HEK293T (cell line): ENCODE measurements at regions not wholly inside any gene's neighbourhood (a gene's known extent, or its start where the extent isn't known, plus 50 kb on each side); places are given as distances from the start of the nearest gene placed in this dataset.

Experiments used
- CTCF ChIA-PET: fragments of 350-600 bp; formaldehyde crosslinking; extraction: SDS; loops from one replicate; lab custom pipeline; 2021; ENCODE audit warnings: antibody characterized with exemption, inconsistent platforms; lab: Yijun Ruan, JAX
- POLR2A ChIA-PET: fragments of 350-600 bp; formaldehyde crosslinking; extraction: SDS; loops from one replicate; lab custom pipeline; 2020; ENCODE audit warnings: antibody characterized with exemption, inconsistent platforms; lab: Yijun Ruan, JAX
- DNase-seq: peaks from one replicate; pipeline ENCODE4 v3.0.0; 2012; ENCODE audit warnings: mixed read lengths; ENCODE audit errors: extremely low spot score
- ARNT ChIP-seq: fragments of 450-650 bp; IDR thresholded peaks from 2 replicates; pipeline ENCODE4 v1.6.1; 2017; ENCODE audit warnings: mild to moderate bottlenecking
- BHLHE40 ChIP-seq: fragments of 450-650 bp; IDR thresholded peaks from 2 replicates; pipeline ENCODE4 v1.6.1; 2016; ENCODE audit warnings: mild to moderate bottlenecking, moderate library complexity, borderline replicate concordance
- CTBP1 ChIP-seq: fragments of 450-650 bp; IDR thresholded peaks from 2 replicates; pipeline ENCODE4 v1.6.1; 2016; ENCODE audit warnings: borderline replicate concordance
- ELF4 ChIP-seq: fragments of 450-650 bp; IDR thresholded peaks from 2 replicates; pipeline ENCODE4 v1.6.1; 2017; ENCODE audit warnings: antibody characterized with exemption
- FOXA1 ChIP-seq: fragments of 450-650 bp; IDR thresholded peaks from 2 replicates; pipeline ENCODE4 v1.6.1; 2016; ENCODE audit warnings: mild to moderate bottlenecking
- FOXK2 ChIP-seq: fragments of 450-650 bp; IDR thresholded peaks from 2 replicates; pipeline ENCODE4 v1.6.1; 2016; ENCODE audit warnings: mild to moderate bottlenecking
- FOXM1 ChIP-seq: fragments of 450-650 bp; IDR thresholded peaks from 2 replicates; pipeline ENCODE4 v1.6.1; 2017; ENCODE audit warnings: mild to moderate bottlenecking, borderline replicate concordance
- HDGF ChIP-seq: fragments of 450-650 bp; IDR thresholded peaks from 2 replicates; pipeline ENCODE4 v1.6.1; 2017; ENCODE audit warnings: antibody characterized with exemption, borderline replicate concordance
- L3MBTL2 ChIP-seq: fragments of 450-650 bp; conservative IDR thresholded peaks from 2 replicates; pipeline ENCODE4 v1.6.1; 2016; ENCODE audit warnings: mild to moderate bottlenecking
- LEF1 ChIP-seq: fragments of 450-650 bp; IDR thresholded peaks from 2 replicates; pipeline ENCODE4 v1.6.1; 2017; ENCODE audit warnings: mild to moderate bottlenecking, borderline replicate concordance
- NFRKB ChIP-seq: fragments of 450-650 bp; IDR thresholded peaks from 2 replicates; pipeline ENCODE4 v1.6.1; 2016; ENCODE audit warnings: mild to moderate bottlenecking, moderate library complexity
- PKNOX1 ChIP-seq: fragments of 450-650 bp; IDR thresholded peaks from 2 replicates; pipeline ENCODE4 v1.6.1; 2016
- SP1 ChIP-seq: fragments of 450-650 bp; IDR thresholded peaks from 2 replicates; pipeline ENCODE4 v1.6.1; 2017
- SUZ12 ChIP-seq: fragments of 450-650 bp; IDR thresholded peaks from 2 replicates; pipeline ENCODE4 v1.6.1; 2016; ENCODE audit warnings: mild to moderate bottlenecking
- TARDBP ChIP-seq: fragments of 450-650 bp; IDR thresholded peaks from 2 replicates; pipeline ENCODE4 v1.6.1; 2016
- ZNF384 ChIP-seq: fragments of 450-650 bp; IDR thresholded peaks from 2 replicates; pipeline ENCODE4 v1.6.1; 2016

- TF ChIP-seq LEF1 (no peak), FOXM1 (no peak), HDGF (no peak), BHLHE40 (no peak), FOXA1 (no peak), ZNF384 (no peak), PKNOX1 (no peak), NFRKB (no peak), SUZ12 (no peak), FOXK2 (no peak), L3MBTL2 (no peak), ELF4 (no peak), ARNT (no peak), SP1 (no peak), TARDBP (no peak), CTBP1 (no peak)
- DNase-seq, result no peak
- POLR2A ChIA-PET, result no interaction called here
- CTCF ChIA-PET, result interaction anchor here (0.6 kb wide), 1 partner anchor 385 kb away, joined by 3 read pairs; no protein-coding TSS in a partner anchor
Observed at GRCh38 chr4:1515763-1516162, 109.5 kb upstream of the NKX1-1 start.

GRCh38 chr4:1515156-1515555, 108.9 kb upstream of the NKX1-1 start:
- no peak for TF ChIP-seq ZNF384
- no peak for TF ChIP-seq FOXM1
- no peak for TF ChIP-seq ELF4
- TF ChIP-seq FOXK2, result no peak
- no peak for TF ChIP-seq TARDBP
- no peak for TF ChIP-seq L3MBTL2
- no peak for TF ChIP-seq CTBP1
- no peak for TF ChIP-seq HDGF
- no peak for TF ChIP-seq LEF1
- no peak for TF ChIP-seq NFRKB
- no peak for TF ChIP-seq SUZ12
- no peak for TF ChIP-seq SP1
- no peak for TF ChIP-seq ARNT
- no peak for TF ChIP-seq BHLHE40
- no peak for TF ChIP-seq FOXA1
- TF ChIP-seq PKNOX1, result no peak
- POLR2A ChIA-PET, result no interaction called here
- CTCF ChIA-PET, result no interaction called here
- no peak for DNase-seq

- no peak for DNase-seq
- no peak for TF ChIP-seq TARDBP
- TF ChIP-seq CTBP1, result no peak; the same call in 1 of the 2 replicates
- TF ChIP-seq LEF1, result no peak
- no peak for TF ChIP-seq FOXM1
- TF ChIP-seq SUZ12, result no peak
- TF ChIP-seq ELF4, result no peak
- TF ChIP-seq SP1, result no peak
- POLR2A ChIA-PET, result no interaction called here
- CTCF ChIA-PET, result no interaction called here
Observed at GRCh38 chr4:1514612-1515011, 108.4 kb upstream of the NKX1-1 start.

- ChIA-PET POLR2A (interaction anchor here (1.5 kb wide), 1 partner anchor 20 kb away, joined by 3 read pairs; no protein-coding TSS in a partner anchor), CTCF (interaction anchor here (0.7 to 1.1 kb wide), 2 partner anchors 20 to 25 kb away, joined by 3 read pairs; no protein-coding TSS in a partner anchor)
- TF ChIP-seq SUZ12, result no peak
- TF ChIP-seq BHLHE40, result no peak
- no peak for TF ChIP-seq SP1
- TF ChIP-seq ARNT, result no peak
- TF ChIP-seq TARDBP, result peak; percentile 26; the same call in 1 of the 2 replicates
- no peak for TF ChIP-seq HDGF
- DNase-seq, result no peak
Observed at GRCh38 chr4:1513936-1514483, 107.8 kb upstream of the NKX1-1 start.

DNA sequence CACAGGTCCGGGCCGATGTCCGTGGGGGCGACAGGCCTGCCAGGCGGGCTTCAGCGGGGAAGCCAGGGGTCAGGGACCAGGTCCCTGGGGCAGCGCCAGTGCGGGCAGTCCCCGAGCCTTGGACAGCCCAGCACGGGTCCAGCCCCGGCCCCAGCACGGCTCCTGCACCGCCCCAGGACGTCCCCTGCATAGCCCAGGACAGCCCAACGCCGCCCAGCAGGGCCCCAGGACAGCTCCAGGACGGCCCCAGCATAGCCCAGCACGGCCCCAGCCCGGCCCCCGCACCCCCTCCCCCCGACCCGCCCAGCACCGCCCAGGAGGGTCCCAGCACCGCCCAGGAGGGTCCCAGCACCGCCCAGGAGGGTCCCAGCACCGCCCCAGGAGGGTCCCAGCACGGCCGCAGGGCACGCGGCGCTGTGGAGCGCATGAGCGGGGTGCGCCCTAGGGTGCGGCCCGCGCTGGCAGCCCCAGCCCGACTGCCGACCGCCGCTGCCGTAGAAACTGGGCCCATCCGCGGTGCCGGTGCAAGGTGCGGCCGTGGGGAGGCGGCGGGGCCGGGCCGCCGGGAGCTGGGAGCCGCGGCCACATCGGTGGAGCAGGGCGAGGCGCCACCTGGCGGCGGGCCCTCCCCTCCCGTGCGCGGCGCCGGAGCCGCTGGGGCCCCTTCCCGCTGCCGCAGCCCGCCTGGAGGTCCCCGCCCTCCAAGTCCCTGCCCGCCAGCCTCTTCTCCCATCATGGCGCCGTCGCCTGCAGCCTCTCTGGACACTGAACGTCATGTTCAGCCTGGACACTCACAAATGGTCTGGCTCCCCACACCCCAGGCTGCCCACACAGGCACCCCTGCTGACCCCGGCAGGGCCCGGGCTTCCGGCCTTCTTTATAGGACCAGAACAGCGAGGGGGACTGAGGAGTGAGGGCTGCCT, 106.8 kb upstream of the NKX1-1 start:
- DNase-seq, result peak; percentile 90
- CTCF ChIA-PET, result interaction anchor here (0.7 to 1.1 kb wide), 5 partner anchors 16 to 157 kb away, joined by 3 read pairs; no protein-coding TSS in a partner anchor
- POLR2A ChIA-PET, result interaction anchor here (0.6 to 1.5 kb wide), 3 partner anchors 21 to 119 kb away, joined by 3 read pairs; no protein-coding TSS in a partner anchor

More for the DNA sequence above, 106.8 kb upstream of the NKX1-1 start:
- TF ChIP-seq ARNT, result peak; percentile 69
- TF ChIP-seq HDGF, result no peak
- TF ChIP-seq SP1, result peak; percentile 96
- TF ChIP-seq TARDBP, result no peak
- TF ChIP-seq PKNOX1, result no peak
- TF ChIP-seq FOXM1, result peak; percentile 19; the same call in 1 of the 2 replicates
- no peak for TF ChIP-seq FOXA1
- no peak for TF ChIP-seq SUZ12
- TF ChIP-seq LEF1, result no peak; the same call in 1 of the 2 replicates
- no peak for TF ChIP-seq ELF4
